H9 (cell line): ENCODE measurements at regions not wholly inside any gene's neighbourhood (a gene's known extent, or its start where the extent isn't known, plus 50 kb on each side); places are given as distances from the start of the nearest gene placed in this dataset.

Source experiments
- DNase-seq: peaks from one replicate; pipeline ENCODE4 v3.0.0-alpha.2; 2017
- H2AFZ ChIP-seq: one replicate; pipeline ENCODE4 v1.6.1; 2013; ENCODE audit warnings: mild to moderate bottlenecking, low read length, control low read depth, moderate library complexity
- H2AK5ac ChIP-seq: 2 replicates; pipeline ENCODE4 v1.6.1; 2013; ENCODE audit warnings: low read length, control low read depth, mixed read lengths; ENCODE audit not compliant: insufficient read length
- H2BK120ac ChIP-seq: one replicate; pipeline ENCODE4 v1.6.1; 2013; ENCODE audit warnings: low read depth, mild to moderate bottlenecking, low read length, control low read depth, inconsistent platforms; ENCODE audit not compliant: poor library complexity, severe bottlenecking
- H2BK12ac ChIP-seq: 2 replicates; pipeline ENCODE4 v1.6.1; 2013; ENCODE audit warnings: low read length, control low read depth, mixed read lengths, low read depth; ENCODE audit not compliant: insufficient read length
- H2BK15ac ChIP-seq: 2 replicates; pipeline ENCODE4 v1.6.1; 2013; ENCODE audit warnings: low read depth, low read length, control low read depth
- H2BK20ac ChIP-seq: one replicate; pipeline ENCODE4 v1.6.1; 2013; ENCODE audit warnings: low read depth, mild to moderate bottlenecking, low read length, control low read depth, inconsistent platforms; ENCODE audit not compliant: poor library complexity, severe bottlenecking
- H2BK5ac ChIP-seq: 2 replicates; pipeline ENCODE4 v1.6.1; 2013; ENCODE audit warnings: low read length, control low read depth, mixed read lengths; ENCODE audit not compliant: insufficient read length
- H3K14ac ChIP-seq: 2 replicates; pipeline ENCODE4 v1.6.1; 2013; ENCODE audit warnings: low read length, control low read depth; ENCODE audit not compliant: insufficient read depth
- H3K18ac ChIP-seq: 2 replicates; pipeline ENCODE4 v1.6.1; 2013; ENCODE audit warnings: low read depth, mild to moderate bottlenecking, mixed read lengths, low read length, control low read depth; ENCODE audit not compliant: insufficient read length
- H3K23ac ChIP-seq: 2 replicates; pipeline ENCODE4 v1.6.1; 2013; ENCODE audit warnings: low read length, control low read depth, mixed read lengths, low read depth; ENCODE audit not compliant: insufficient read length
- H3K23me2 ChIP-seq: 2 replicates; pipeline ENCODE4 v1.6.1; 2013; ENCODE audit warnings: low read depth, mild to moderate bottlenecking, mixed read lengths, low read length, control low read depth; ENCODE audit not compliant: insufficient read length, poor library complexity, severe bottlenecking
- H3K27ac ChIP-seq: 2 replicates; pipeline ENCODE4 v1.5.1; 2013; ENCODE audit warnings: low read length, control low read depth, mixed read lengths, low read depth; ENCODE audit not compliant: insufficient read length
- H3K27me3 ChIP-seq: 2 replicates; pipeline ENCODE4 v1.6.1; 2013; ENCODE audit warnings: low read length, control low read depth, inconsistent platforms; ENCODE audit not compliant: insufficient read depth
- H3K4ac ChIP-seq: 2 replicates; pipeline ENCODE4 v1.6.1; 2013; ENCODE audit warnings: low read depth, mild to moderate bottlenecking, control low read depth, inconsistent platforms, low read length, moderate library complexity
- H3K4me1 ChIP-seq: 2 replicates; pipeline ENCODE4 v1.6.1; 2013; ENCODE audit warnings: low read length, control low read depth, inconsistent platforms; ENCODE audit not compliant: insufficient read depth
- H3K4me2 ChIP-seq: 2 replicates; pipeline ENCODE4 v1.6.1; 2013; ENCODE audit warnings: low read length, control low read depth, mixed read lengths; ENCODE audit not compliant: insufficient read length, insufficient read depth
- H3K56ac ChIP-seq: 2 replicates; pipeline ENCODE4 v1.6.1; 2013; ENCODE audit warnings: low read depth, mild to moderate bottlenecking, mixed read lengths, low read length, control low read depth; ENCODE audit not compliant: insufficient read length
- H3K79me1 ChIP-seq: 2 replicates; pipeline ENCODE4 v1.6.1; 2013; ENCODE audit warnings: low read depth, mild to moderate bottlenecking, moderate library complexity, low read length, control low read depth, inconsistent platforms; ENCODE audit not compliant: insufficient read depth, poor library complexity, severe bottlenecking
- H3K79me2 ChIP-seq: 2 replicates; pipeline ENCODE4 v1.6.1; 2013; ENCODE audit warnings: low read length, control low read depth, inconsistent platforms; ENCODE audit not compliant: insufficient read depth
- H3K9ac ChIP-seq: 2 replicates; pipeline ENCODE4 v1.6.1; 2013; ENCODE audit warnings: low read length, control low read depth, mixed read lengths; ENCODE audit not compliant: insufficient read length; ENCODE audit errors: extremely low read depth
- H3K9me3 ChIP-seq: one replicate; pipeline ENCODE4 v1.6.1; 2013; ENCODE audit warnings: low read depth, low read length, inconsistent platforms; ENCODE audit not compliant: control insufficient read depth
- H3T11ph ChIP-seq: one replicate; pipeline ENCODE4 v1.6.1; 2013; ENCODE audit warnings: mild to moderate bottlenecking, low read length, control low read depth, inconsistent platforms
- H4K20me1 ChIP-seq: one replicate; pipeline ENCODE4 v1.6.1; 2013; ENCODE audit not compliant: control insufficient read depth, insufficient read length, insufficient read depth
- H4K5ac ChIP-seq: 2 replicates; pipeline ENCODE4 v1.6.1; 2013; ENCODE audit warnings: low read depth, mild to moderate bottlenecking, mixed read lengths, low read length, control low read depth; ENCODE audit not compliant: insufficient read length
- H4K8ac ChIP-seq: replicated peaks from 2 replicates; pipeline ENCODE4 v1.6.1; 2013; ENCODE audit warnings: low read length, control low read depth, mixed read lengths, low read depth; ENCODE audit not compliant: insufficient read length
- H4K91ac ChIP-seq: 2 replicates; pipeline ENCODE4 v1.6.1; 2013; ENCODE audit warnings: low read depth, mild to moderate bottlenecking, moderate library complexity, mixed read lengths, low read length, control low read depth; ENCODE audit not compliant: insufficient read length
- H3K27ac Mint-ChIP-seq, 3 experiments: 2 replicates in 2 of 3; 3 replicates in 1 of 3; pipeline ENCODE4 v1.8.0; 2020 to 2021; ENCODE audit warnings: mixed read lengths in 3 of 3, mild to moderate bottlenecking in 1 of 3, moderate library complexity in 1 of 3
- H3K27me3 Mint-ChIP-seq: 2 replicates; pipeline ENCODE4 v1.8.0; 2021; ENCODE audit warnings: low read depth, mild to moderate bottlenecking, moderate library complexity, mixed read lengths
- H3K36me3 Mint-ChIP-seq, 3 experiments: 2 replicates in 2 of 3; 3 replicates in 1 of 3; pipeline ENCODE4 v1.8.0; 2020 to 2021; ENCODE audit warnings: low read depth in 3 of 3, mixed read lengths in 3 of 3; ENCODE audit not compliant: insufficient read depth in 1 of 3
- H3K4me1 Mint-ChIP-seq, 2 experiments: 2 replicates each; pipeline ENCODE4 v1.8.0; 2020; ENCODE audit warnings: mixed read lengths in 2 of 2
- H3K4me3 Mint-ChIP-seq, 2 experiments: 2 replicates in 1 of 2; 3 replicates in 1 of 2; pipeline ENCODE4 v1.8.0; 2020 to 2021; ENCODE audit warnings: mild to moderate bottlenecking in 2 of 2, mixed read lengths in 2 of 2, moderate library complexity in 1 of 2
- H3K9me3 Mint-ChIP-seq, 2 experiments: 2 replicates in 1 of 2; 3 replicates in 1 of 2; pipeline ENCODE4 v1.8.0; 2020; ENCODE audit warnings: mild to moderate bottlenecking in 2 of 2, mixed read lengths in 2 of 2, moderate library complexity in 1 of 2
- WGBS: extraction: QIAGEN DNeasy Blood & Tissue Kit; methylation state at CpG from one replicate; pipeline ENCODE4 v1.1.7; 2013; ENCODE audit warnings: missing lambda C conversion rate, low lambda C conversion rate, mixed read lengths; ENCODE audit not compliant: insufficient read length; ENCODE audit errors: extremely low coverage; 5-methylcytosine and 5-hydroxymethylcytosine counted together
- TF ChIP-seq, protein P1 (sequence below): fragments of 200-600 bp; sonication (generic); conservative IDR thresholded peaks from 3 replicates; pipeline ENCODE4 v1.8.0; 2021; ENCODE audit warnings: antibody characterized with exemption, mild to moderate bottlenecking

- H2BK12ac ChIP-seq = no peak overlapping the region
- H3K4me3 Mint-ChIP-seq = no peak overlapping the region
- no peak overlapping the region for H3K4ac ChIP-seq
- H3K27ac ChIP-seq = no peak overlapping the region
- no peaks in the 10 kb centered on the region for H4K20me1 ChIP-seq
- WGBS = no CpG with 5 or more reads among the region's 8 CpGs
- peaks cover 18 to 23% of the 10 kb centered on the region in 2 experiments for H3K9me3 Mint-ChIP-seq
- no peaks in the 10 kb centered on the region for H3K27me3 Mint-ChIP-seq
- no peak overlapping the region for H4K91ac ChIP-seq
- no peaks in the 10 kb centered on the region for H3K79me2 ChIP-seq
- H2BK20ac ChIP-seq = no peak overlapping the region
- H3K4me2 ChIP-seq = no peak overlapping the region
- H3K23ac ChIP-seq = no peak overlapping the region
- no peak overlapping the region for H2AK5ac ChIP-seq
- no peak overlapping the region for H4K8ac ChIP-seq
- no peak overlapping the region for H3K14ac ChIP-seq
- H3K27me3 ChIP-seq = no peaks in the 10 kb centered on the region
- H3K56ac ChIP-seq = no peak overlapping the region
- no peak overlapping the region for H2BK120ac ChIP-seq
- H4K5ac ChIP-seq = no peak overlapping the region
- H3K9ac ChIP-seq = no peak overlapping the region
- H3K27ac Mint-ChIP-seq = no peak overlapping the region
- peaks cover 8 to 19% (median 10%) of the 10 kb centered on the region in 3 experiments; a peak in 5 of 7 replicates for H3K36me3 Mint-ChIP-seq
- TF ChIP-seq, protein P1, sequence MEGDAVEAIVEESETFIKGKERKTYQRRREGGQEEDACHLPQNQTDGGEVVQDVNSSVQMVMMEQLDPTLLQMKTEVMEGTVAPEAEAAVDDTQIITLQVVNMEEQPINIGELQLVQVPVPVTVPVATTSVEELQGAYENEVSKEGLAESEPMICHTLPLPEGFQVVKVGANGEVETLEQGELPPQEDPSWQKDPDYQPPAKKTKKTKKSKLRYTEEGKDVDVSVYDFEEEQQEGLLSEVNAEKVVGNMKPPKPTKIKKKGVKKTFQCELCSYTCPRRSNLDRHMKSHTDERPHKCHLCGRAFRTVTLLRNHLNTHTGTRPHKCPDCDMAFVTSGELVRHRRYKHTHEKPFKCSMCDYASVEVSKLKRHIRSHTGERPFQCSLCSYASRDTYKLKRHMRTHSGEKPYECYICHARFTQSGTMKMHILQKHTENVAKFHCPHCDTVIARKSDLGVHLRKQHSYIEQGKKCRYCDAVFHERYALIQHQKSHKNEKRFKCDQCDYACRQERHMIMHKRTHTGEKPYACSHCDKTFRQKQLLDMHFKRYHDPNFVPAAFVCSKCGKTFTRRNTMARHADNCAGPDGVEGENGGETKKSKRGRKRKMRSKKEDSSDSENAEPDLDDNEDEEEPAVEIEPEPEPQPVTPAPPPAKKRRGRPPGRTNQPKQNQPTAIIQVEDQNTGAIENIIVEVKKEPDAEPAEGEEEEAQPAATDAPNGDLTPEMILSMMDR = no peak
- H3K79me1 ChIP-seq = no peaks in the 10 kb centered on the region
- no peak overlapping the region for H2BK15ac ChIP-seq
- H3K23me2 ChIP-seq = no peaks in the 10 kb centered on the region
- H3K4me1 ChIP-seq = no peaks in the 10 kb centered on the region
- no peaks in the 10 kb centered on the region for H3K9me3 ChIP-seq
- DNase-seq = no peak
- H2BK5ac ChIP-seq = no peak overlapping the region
- no peak overlapping the region for H3T11ph ChIP-seq
- no peak overlapping the region for H3K18ac ChIP-seq
- H2AFZ ChIP-seq = no peak overlapping the region
- H3K4me1 Mint-ChIP-seq = peaks cover 0 to 3% of the 10 kb centered on the region in 2 experiments; a peak in 1 of 4 replicates
Measured at GRCh38 chr11:91156041-91156440, 933.2 kb upstream of the CHORDC1 start.
